RWPE2 (cell line): ENCODE measurements at regions not wholly inside any gene's neighbourhood (a gene's known extent, or its start where the extent isn't known, plus 50 kb on each side); places are given as distances from the start of the nearest gene placed in this dataset.

Source experiments
- ATAC-seq: fragments of 200-7000 bp; cut with Tn5 transposase; 3 replicates; pipeline ENCODE4 v1.9.1; 2021; ENCODE audit warnings: low read depth
- DNase-seq: peaks from one replicate; pipeline ENCODE4 v3.0.0-alpha.2; 2020; ENCODE audit warnings: low spot score
- H3K27ac ChIP-seq: fragments of 450-650 bp; 2 replicates; pipeline ENCODE4 v1.5.1; 2017; ENCODE audit warnings: mild to moderate bottlenecking; ENCODE audit not compliant: poor library complexity, severe bottlenecking
- H3K27me3 ChIP-seq: fragments of 250-450 bp; sonication (Bioruptor Pico); 2 replicates; pipeline ENCODE4 v1.5.1; 2021; ENCODE audit warnings: mild to moderate bottlenecking, moderate library complexity; ENCODE audit not compliant: insufficient read depth, poor library complexity, severe bottlenecking
- H3K36me3 ChIP-seq: fragments of 250-450 bp; sonication (Bioruptor Pico); 2 replicates; pipeline ENCODE4 v1.5.1; 2020; ENCODE audit warnings: low read depth, mild to moderate bottlenecking, moderate library complexity
- H3K4me1 ChIP-seq: fragments of 250-450 bp; sonication (Bioruptor Pico); 2 replicates; pipeline ENCODE4 v1.5.1; 2021; ENCODE audit warnings: mild to moderate bottlenecking, moderate library complexity; ENCODE audit not compliant: insufficient read depth, poor library complexity, severe bottlenecking
- H3K4me3 ChIP-seq: fragments of 250-450 bp; sonication (Bioruptor Pico); 2 replicates; pipeline ENCODE4 v1.5.1; 2021; ENCODE audit warnings: mild to moderate bottlenecking, moderate library complexity; ENCODE audit not compliant: severe bottlenecking
- H3K9me3 ChIP-seq: fragments of 250-450 bp; sonication (Bioruptor Pico); 2 replicates; pipeline ENCODE4 v1.5.1; 2021; ENCODE audit warnings: mild to moderate bottlenecking, moderate library complexity; ENCODE audit not compliant: severe bottlenecking
- TF ChIP-seq, protein P1 (sequence below): fragments of 450-650 bp; IDR thresholded peaks from one replicate; pipeline ENCODE4 v1.5.1; 2017; ENCODE audit warnings: mild to moderate bottlenecking, moderate library complexity; ENCODE audit not compliant: poor library complexity, severe bottlenecking

DNA sequence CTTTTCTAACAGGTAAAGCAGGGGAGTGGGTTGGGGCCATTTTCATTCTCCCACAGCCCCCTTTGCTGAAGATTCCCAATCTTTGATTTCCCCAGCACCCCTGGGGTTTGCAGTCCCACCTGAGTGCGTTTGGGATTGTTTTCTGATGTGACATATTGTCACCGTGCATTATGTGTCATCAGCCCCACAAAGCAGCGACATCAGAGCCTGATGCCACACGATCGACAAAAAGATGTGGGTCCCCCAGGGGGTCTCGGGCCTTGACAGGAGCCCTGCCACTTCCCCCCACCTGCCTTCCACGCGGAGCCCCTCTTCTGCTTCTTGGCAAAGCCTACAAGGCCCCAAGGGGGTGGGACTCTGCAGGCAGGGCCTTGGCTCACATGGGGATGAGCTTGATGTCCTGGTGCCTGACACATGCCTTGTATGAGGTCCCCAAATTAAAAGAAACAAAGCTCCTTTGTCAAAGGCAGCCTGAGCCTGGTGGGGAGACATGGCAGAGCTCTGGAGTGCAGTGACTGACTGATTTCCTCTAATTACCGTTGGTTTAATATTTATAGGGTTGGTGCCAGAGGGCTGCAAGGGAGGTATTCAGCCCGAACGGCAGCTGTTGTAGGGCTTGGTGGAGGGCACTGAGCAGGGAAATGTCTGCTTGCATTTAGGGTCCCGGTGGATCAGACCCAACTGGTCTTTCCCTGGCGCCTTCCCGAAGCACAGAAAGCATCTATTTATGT lies 149.2 kb downstream of the MIAT start:
- TF ChIP-seq, protein P1, sequence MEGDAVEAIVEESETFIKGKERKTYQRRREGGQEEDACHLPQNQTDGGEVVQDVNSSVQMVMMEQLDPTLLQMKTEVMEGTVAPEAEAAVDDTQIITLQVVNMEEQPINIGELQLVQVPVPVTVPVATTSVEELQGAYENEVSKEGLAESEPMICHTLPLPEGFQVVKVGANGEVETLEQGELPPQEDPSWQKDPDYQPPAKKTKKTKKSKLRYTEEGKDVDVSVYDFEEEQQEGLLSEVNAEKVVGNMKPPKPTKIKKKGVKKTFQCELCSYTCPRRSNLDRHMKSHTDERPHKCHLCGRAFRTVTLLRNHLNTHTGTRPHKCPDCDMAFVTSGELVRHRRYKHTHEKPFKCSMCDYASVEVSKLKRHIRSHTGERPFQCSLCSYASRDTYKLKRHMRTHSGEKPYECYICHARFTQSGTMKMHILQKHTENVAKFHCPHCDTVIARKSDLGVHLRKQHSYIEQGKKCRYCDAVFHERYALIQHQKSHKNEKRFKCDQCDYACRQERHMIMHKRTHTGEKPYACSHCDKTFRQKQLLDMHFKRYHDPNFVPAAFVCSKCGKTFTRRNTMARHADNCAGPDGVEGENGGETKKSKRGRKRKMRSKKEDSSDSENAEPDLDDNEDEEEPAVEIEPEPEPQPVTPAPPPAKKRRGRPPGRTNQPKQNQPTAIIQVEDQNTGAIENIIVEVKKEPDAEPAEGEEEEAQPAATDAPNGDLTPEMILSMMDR = no peak
- Histone ChIP-seq H3K27ac (no peak overlapping the region), H3K36me3 (no peaks in the 10 kb centered on the region), H3K27me3 (peaks cover 4% of the 10 kb centered on the region), H3K9me3 (no peaks in the 10 kb centered on the region), H3K4me3 (no peak overlapping the region), H3K4me1 (no peaks in the 10 kb centered on the region)
- no peak for DNase-seq
- no peak for ATAC-seq

GRCh38 chr22:26811647-26811992 lies 154.2 kb downstream of the MIAT start:
- no peak overlapping the region for H3K27ac ChIP-seq
- ATAC-seq = no peak
- no peaks in the 10 kb centered on the region for H3K4me1 ChIP-seq
- TF ChIP-seq, protein P1 = no peak
- no peak overlapping the region for H3K4me3 ChIP-seq
- H3K9me3 ChIP-seq = no peaks in the 10 kb centered on the region
- H3K27me3 ChIP-seq = peaks cover 4% of the 10 kb centered on the region
- no peaks in the 10 kb centered on the region for H3K36me3 ChIP-seq
- no peak for DNase-seq

GRCh38 chr22:26812731-26813130 lies 155.3 kb downstream of the MIAT start:
- TF ChIP-seq, protein P1 = no peak
- DNase-seq = no peak
- no peaks in the 10 kb centered on the region for H3K36me3 ChIP-seq
- no peaks in the 10 kb centered on the region for H3K9me3 ChIP-seq
- peaks cover 3% of the 10 kb centered on the region for H3K27me3 ChIP-seq
- no peak for ATAC-seq
- H3K4me1 ChIP-seq = no peaks in the 10 kb centered on the region
- no peak overlapping the region for H3K4me3 ChIP-seq
- no peak overlapping the region for H3K27ac ChIP-seq

GRCh38 chr22:26816726-26817125 lies 159.3 kb downstream of the MIAT start:
- TF ChIP-seq, protein P1 = no peak
- ATAC-seq (no peak), DNase-seq (no peak)
- Histone ChIP-seq H3K27me3 (no peaks in the 10 kb centered on the region), H3K9me3 (no peaks in the 10 kb centered on the region), H3K27ac (no peak overlapping the region), H3K36me3 (no peaks in the 10 kb centered on the region), H3K4me1 (no peaks in the 10 kb centered on the region), H3K4me3 (no peak overlapping the region)

DNA sequence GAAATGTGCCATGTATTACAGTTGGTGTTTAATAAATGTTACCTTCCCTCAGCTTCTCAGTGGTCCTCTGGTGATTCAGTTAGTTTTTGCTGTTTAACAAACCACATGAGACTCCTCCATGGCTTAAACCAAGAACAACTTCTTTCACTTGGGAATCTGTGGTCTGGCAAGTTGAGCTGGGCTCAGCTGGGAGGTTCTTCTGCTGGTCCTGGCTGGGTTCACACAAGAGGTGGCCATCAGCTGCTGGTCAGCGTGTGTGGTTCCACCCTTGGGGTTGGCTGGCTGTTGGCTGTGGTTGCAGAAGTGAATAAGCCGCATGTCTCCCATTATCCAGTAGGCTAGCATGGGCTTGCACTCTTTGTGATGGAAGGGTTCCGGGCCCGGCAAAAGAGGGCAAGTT lies 160.5 kb downstream of the MIAT start:
- DNase-seq = no peak
- H3K27ac ChIP-seq = no peak overlapping the region
- TF ChIP-seq, protein P1 = no peak
- H3K9me3 ChIP-seq = no peaks in the 10 kb centered on the region
- no peaks in the 10 kb centered on the region for H3K36me3 ChIP-seq
- H3K4me3 ChIP-seq = no peak overlapping the region
- H3K27me3 ChIP-seq = no peaks in the 10 kb centered on the region
- H3K4me1 ChIP-seq = no peaks in the 10 kb centered on the region
- no peak for ATAC-seq
